OCI-M2 (cell line): ENCODE measurements at regions not wholly inside any gene's neighbourhood (a gene's known extent, or its start where the extent isn't known, plus 50 kb on each side); places are given as distances from the start of the nearest gene placed in this dataset.
A peak's percentile ranks its signal among the peaks of the same experiment; 100 is the strongest.
"Not testable (repeated sequence)": the region's sequence is repeated elsewhere in the genome, so short reads cannot be mapped to it uniquely, and the experiment has no call there.

Source experiments
- DNase-seq: peaks from one replicate; lab custom pipeline; 2025; ENCODE audit not compliant: unreplicated experiment; lab: John Stamatoyannopoulos, UW

DNA sequence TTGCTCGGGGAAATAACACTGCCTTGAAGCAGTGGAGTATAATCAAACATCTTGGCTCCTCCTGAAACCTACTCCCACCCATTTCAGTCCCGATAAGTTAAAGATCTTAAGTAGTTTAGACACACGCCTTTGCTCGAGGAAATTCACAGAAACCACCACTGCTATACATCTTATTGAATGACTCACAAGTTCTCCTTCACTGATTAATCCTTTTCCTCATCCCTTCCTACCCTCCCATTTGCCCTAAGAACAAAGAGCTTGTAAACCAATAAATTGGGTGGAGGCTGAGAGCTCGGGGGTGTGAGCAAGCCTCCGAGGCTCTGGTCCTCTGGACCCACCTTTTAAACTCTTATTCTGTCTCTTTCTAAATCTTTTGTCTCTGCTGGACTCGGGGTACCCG lies 86.5 kb downstream of the XCL2 start:
- DNase-seq = not testable (repeated sequence)

- no peak for DNase-seq
These were observed 88.0 kb downstream of the XCL2 start for GRCh38 chr1:168455764-168456163.

GRCh38 chr1:168454211-168454815 lies 89.5 kb downstream of the XCL2 start:
- no peak for DNase-seq

DNA sequence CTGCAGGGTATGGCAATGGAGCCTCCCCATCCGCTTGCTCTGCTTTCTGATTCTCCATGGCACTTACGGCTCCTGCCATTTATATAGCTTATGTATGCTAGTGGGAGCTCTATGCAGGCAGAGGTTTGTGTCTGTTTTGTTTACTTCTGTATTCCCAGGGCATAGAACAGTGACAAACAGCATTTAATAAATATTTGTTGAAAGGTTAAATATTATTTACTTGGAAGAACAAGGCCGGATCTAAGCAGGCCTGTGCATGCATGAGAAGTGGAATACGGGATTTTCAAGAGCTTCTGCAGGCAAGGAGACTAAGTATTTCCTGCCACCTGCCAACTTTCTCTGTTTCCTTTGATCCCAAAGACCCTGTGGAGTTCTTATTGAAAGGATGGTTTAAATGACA lies 90.7 kb downstream of the XCL2 start:
- no peak for DNase-seq

- DNase-seq = no peak
These were observed 91.5 kb downstream of the XCL2 start for GRCh38 chr1:168452329-168452728.

DNA sequence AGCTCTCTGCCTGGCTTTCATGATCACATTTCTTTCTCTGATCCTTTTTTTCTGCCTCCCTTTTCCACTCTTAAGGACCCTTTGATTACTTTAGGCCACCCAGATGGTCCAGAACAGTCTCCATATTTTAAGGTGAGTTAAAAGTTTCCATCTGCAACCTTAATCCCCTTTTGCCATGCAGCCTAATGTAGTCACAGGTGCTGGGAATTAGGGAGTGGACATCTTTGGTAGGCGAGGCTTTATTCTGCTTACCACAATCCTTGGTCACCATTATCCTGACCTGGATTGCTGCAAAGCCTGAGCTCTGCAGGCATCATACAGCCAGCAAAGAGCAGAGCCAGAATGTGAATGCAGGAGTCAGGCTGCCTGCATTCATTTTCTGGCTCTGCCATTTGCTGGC lies 95.9 kb downstream of the XCL2 start:
- no peak for DNase-seq

GRCh38 chr1:168446081-168446480 lies 97.7 kb downstream of the XCL2 start:
- no peak for DNase-seq

DNA sequence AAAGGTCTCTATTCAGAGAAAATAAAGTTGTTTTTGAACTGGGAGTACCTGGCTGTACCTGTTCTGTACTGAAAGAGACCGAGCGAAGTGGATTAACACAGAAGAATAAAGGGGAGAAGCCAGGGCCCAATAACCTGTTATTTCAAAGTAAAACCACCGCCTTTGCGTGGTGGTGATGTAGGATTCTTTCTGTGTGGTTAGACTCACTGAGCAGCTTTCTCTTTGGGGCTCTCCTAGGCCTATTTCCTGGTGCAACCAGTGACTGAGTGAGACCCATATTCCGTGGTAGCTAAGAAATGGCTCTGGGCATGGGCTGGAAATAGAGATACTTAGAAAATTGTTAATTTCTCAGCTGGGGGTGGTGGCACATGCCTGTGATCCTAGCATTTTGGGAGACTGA lies 99.9 kb downstream of the XCL2 start:
- DNase-seq = no peak

DNA sequence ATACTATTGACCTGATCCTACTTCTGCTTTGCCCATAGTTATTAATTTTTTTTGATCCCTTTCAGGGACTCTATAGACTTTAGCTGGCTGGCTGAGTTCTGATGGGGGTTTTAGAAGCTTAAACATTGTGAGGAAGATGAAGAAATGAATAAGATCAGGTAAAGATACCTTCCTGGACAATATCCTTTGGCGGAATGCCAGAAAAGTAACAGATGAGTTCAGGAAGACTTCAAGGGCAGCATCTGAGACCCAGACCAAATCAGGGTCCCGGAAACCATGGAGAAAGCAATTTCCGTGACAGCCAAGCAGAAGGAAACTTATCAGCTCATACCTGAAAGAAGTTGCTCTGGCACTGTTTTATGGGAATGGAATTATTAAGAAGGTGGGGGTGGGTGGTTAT lies 100.4 kb downstream of the XCL2 start:
- no peak for DNase-seq

- DNase-seq = no peak
These were observed 100.9 kb downstream of the XCL2 start for GRCh38 chr1:168442931-168443330.

DNA sequence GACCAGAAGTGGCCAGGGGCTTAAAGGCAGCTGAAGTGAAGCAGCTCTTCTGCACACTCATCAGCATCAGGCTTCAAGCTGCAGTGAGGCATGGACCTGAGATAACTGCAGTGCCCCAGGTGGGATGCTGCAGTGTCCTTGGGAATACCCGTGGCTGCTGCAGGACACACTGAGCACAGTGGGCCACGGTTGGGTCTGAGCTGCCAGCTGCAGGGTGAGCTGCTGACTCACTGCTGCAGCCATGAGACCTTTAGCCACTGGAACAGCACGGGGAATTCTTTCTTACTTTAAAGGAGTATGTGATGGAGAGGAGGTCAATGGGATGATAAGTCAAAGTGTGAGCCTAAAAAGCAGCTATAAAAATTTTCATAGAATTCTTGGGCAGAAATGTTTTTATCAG lies 102.1 kb downstream of the XCL2 start:
- DNase-seq = no peak

DNA sequence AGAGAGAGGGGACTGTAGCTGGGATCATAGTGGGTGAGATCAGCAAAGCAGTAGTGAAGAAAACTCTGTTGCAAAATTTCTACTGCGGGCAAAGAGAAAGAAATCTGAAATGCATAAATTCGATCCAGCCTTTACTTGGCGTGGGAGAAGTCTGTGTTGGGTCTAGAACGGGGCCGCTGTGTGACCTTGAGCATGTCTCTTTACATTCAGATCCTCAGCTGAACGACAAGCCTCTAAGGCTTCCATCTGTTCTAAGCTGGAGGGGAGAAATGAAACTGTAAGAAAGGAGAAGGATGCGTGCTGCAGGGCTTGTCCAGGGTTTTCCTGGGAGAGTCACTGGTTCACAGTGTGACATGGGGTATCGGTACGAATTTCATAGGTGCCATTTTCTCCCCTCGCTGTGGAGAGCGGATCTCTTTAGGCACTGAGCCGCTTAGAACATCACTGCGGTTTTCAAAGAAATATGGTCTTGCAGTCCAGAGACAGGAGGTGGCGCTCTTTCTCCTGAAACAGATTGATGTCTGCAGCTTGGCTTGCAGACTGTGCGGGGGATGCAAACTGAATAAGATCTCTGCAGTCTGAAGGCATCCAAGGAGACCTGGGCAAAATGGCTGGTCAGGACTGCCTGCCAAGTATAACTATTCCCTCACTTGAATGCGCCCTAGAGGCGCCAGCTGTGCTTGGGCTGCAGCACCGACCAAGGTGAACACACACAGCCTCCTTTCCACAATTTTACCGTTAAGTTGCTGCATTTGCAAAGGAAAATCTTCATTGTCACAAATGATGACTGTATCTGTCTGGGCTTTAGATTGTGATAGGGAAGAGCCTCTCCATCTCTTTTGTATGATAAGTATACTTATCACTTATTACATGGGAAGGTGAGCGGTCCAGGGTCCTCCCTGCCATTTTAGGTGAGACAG lies 104.1 kb downstream of the XCL2 start:
- peak; percentile 35 for DNase-seq

- no peak for DNase-seq
These were observed 105.2 kb downstream of the XCL2 start for GRCh38 chr1:168438626-168439025.

DNA sequence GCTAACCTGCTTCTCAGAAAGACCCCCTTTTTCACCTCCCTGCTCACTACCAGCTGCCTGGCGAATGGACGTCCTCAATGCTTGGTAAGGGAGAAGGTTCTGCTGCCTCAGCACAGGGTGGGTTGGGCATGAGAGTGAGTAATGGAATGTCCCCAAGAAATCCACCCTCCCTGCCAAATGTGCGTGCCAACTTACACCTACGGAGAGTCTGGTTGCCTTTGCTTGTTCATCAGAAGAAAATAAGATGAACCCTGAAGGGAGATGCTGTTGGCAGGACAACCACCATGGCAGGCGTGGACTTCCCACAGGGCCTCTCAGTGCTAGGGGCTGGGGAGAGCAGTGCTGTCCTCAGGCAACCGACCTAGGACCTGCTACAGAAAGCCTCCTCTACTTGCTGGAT lies 106.0 kb downstream of the XCL2 start:
- no peak for DNase-seq

GRCh38 chr1:168435439-168435838 lies 108.4 kb downstream of the XCL2 start:
- DNase-seq = no peak

- no peak for DNase-seq
These were observed 110.6 kb downstream of the XCL2 start for GRCh38 chr1:168433238-168433637.

DNA sequence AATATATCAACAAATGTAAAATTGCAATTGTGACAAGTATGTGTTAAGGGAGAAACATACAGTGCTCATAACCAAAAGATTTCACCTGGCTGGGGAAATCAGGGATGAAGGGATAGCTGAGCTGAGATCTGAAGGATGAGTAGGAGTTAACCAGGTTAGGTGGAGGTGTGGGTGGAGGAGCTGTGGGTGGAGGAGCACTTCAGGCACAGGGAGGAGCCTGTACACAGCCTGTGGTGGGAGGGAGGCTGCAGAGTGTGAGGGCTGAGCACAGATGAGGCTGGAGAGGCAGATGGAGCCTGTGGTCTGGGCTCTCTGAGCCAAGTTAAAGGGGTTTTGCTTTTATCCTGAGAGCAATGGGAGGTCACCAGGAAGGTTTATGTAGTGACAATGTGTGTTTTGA lies 111.9 kb downstream of the XCL2 start:
- no peak for DNase-seq

DNA sequence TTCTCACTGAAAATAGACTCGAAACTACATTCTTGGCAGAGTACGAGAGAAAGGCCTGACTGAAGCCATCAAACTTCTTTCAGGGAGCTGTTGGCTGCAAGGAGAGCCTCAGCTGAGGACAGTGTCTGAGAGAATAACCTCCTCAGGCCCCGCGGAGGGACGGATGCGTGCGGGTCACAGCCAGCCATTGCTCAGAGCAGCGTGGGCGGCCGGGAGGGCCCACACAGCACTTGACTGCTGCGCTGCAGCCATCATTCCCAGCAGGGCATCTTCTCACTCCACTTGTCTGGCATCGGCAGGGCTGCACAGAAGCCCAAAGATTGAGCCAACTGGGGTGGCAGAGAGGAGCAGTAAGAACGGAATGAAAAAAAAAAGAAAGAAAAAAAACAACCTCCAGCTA lies 113.5 kb downstream of the XCL2 start:
- no peak for DNase-seq

- no peak for DNase-seq
These were observed 115.6 kb downstream of the XCL2 start for GRCh38 chr1:168428063-168428731.

- DNase-seq = no peak
These were observed 116.7 kb downstream of the XCL2 start for GRCh38 chr1:168427051-168427450.

DNA sequence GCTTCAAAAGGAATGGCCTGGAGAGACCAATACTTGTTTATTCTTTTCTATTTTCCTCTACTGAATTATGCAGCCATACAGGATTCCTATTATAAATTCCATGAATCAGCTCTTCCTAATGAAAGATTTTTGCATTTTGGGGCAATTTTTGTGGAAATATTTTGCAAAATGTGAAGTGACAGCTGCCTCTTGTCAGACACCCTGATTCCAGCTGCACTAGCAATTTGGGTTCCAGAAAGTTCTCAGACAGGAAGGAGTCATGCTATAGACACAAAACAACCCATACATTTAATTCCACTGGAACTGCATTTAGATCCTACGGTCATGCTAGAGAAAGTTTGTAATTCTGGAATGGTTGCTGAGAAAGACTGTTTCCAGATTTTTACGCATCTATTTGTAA lies 119.5 kb downstream of the XCL2 start:
- no peak for DNase-seq

GRCh38 chr1:168422203-168422847 lies 121.5 kb downstream of the XCL2 start:
- no peak for DNase-seq
